Peyer's patch (tissue), 4 donors: ENCODE measurements at regions not wholly inside any gene's neighbourhood (a gene's known extent, or its start where the extent isn't known, plus 50 kb on each side); places are given as distances from the start of the nearest gene placed in this dataset.

ENCODE experiments used
- DNase-seq, 3 donors: peaks; one replicate each; pipeline ENCODE4 v3.0.0-alpha.2; 2017 to 2019
- H3K27ac ChIP-seq, 4 donors: fragments of 200-600 bp; sonication (generic); one replicate each; pipeline ENCODE4 v1.5.1; 2016 to 2019
- H3K27me3 ChIP-seq, 2 donors: fragments of 200-600 bp; sonication (generic); one replicate each; pipeline ENCODE4 v1.5.1; 2019
- H3K36me3 ChIP-seq, 3 donors: fragments of 200-600 bp; sonication (generic); one replicate each; pipeline ENCODE4 v1.5.1; 2016 to 2019
- H3K4me1 ChIP-seq, 4 donors: fragments of 200-600 bp; sonication (generic); one replicate each; pipeline ENCODE4 v1.5.1; 2016 to 2019
- H3K4me3 ChIP-seq, 4 donors: fragments of 200-600 bp; sonication (generic); 1 replicate in 3 of 4; 2 replicates in 1 of 4; pipeline ENCODE4 v1.5.1; 2016 to 2019; ENCODE audit warnings: mild to moderate bottlenecking in 1 of 4
- H3K9me3 ChIP-seq, 4 donors: fragments of 200-600 bp; sonication (generic); one replicate each; pipeline ENCODE4 v1.5.1; 2016 to 2019; ENCODE audit warnings: mild to moderate bottlenecking in 1 of 4
- CTCF ChIP-seq, 6 experiments: fragments of 450-650 bp in 4 of 6; fragments of 200-600 bp in 2 of 6; sonication (generic) in 1 of 6; IDR thresholded peaks; one replicate each; pipeline ENCODE4 v1.5.1; 2017 to 2019; ENCODE audit warnings: antibody characterized with exemption in 6 of 6, mild to moderate bottlenecking in 3 of 6, moderate library complexity in 1 of 6
- POLR2A ChIP-seq, 2 donors: fragments of 450-650 bp; IDR thresholded peaks; one replicate each; pipeline ENCODE4 v1.5.1; 2017; ENCODE audit warnings: antibody characterized with exemption in 2 of 2, mild to moderate bottlenecking in 2 of 2, moderate library complexity in 2 of 2

GRCh38 chr14:87465770-87466169 is 527.2 kb downstream of the GALC start:
- no peaks in the 10 kb centered on the region for H3K4me1 ChIP-seq
- H3K27ac ChIP-seq, result no peak overlapping the region
- TF ChIP-seq CTCF (IDR thresholded peaks at IDR 0.05) (no peak), POLR2A (IDR thresholded peaks at IDR 0.05) (no peak)
- H3K9me3 ChIP-seq, result no peaks in the 10 kb centered on the region
- no peaks in the 10 kb centered on the region for H3K27me3 ChIP-seq
- H3K36me3 ChIP-seq, result no peaks in the 10 kb centered on the region
- no peak for DNase-seq
- H3K4me3 ChIP-seq, result no peak overlapping the region

DNA sequence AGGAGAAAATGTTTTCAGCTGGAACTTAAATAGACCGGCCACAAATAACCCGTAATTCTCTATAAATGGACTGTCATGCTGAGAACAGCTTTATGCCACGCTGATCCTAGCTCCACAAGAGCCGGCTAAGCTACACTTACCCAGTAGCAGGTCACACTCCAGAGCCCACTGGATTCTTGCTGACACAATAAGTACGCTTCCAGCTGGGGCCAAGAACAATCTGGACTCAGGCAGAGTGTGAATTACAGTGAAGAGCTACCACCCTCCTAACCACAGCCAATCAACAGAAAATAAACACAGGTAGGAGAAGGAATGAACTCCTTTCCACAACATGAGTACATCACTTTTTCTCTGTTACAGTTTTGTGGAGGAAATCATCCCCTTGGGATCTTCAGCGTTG is 531.3 kb downstream of the GALC start:
- Histone ChIP-seq H3K36me3 (no peaks in the 10 kb centered on the region), H3K9me3 (no peaks in the 10 kb centered on the region), H3K27me3 (no peaks in the 10 kb centered on the region), H3K27ac (no peak overlapping the region), H3K4me3 (no peak overlapping the region), H3K4me1 (no peaks in the 10 kb centered on the region)
- no peak for DNase-seq
- TF ChIP-seq CTCF (IDR thresholded peaks at IDR 0.05), result no peak
- TF ChIP-seq POLR2A (IDR thresholded peaks at IDR 0.05), result no peak

DNA sequence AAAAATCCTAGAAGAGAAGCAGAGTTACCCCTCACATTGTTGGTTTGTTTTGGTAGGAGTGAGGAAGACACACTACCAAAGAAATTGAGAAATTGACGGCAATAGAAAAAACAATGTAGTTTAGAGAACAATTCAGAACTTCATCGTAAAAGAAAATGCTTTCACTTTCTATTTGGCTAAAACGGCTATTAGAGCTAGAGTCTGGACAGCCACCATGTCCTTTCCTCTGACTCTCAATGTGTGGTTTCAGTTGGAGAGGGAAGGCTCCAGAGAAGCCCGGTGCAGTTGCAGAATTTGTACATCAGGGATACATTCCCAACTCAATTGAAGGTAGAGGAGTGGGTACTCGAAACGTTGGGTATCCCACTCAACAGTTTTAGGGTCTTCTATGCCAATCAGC is 535.3 kb downstream of the GALC start:
- no peak overlapping the region for H3K27ac ChIP-seq
- peak overlapping the region in 1 of 4 donors; percentile 26 for H3K4me3 ChIP-seq
- H3K9me3 ChIP-seq, result no peaks in the 10 kb centered on the region
- DNase-seq, result no peak
- H3K4me1 ChIP-seq, result no peaks in the 10 kb centered on the region
- TF ChIP-seq CTCF (IDR thresholded peaks at IDR 0.05) (no peak), POLR2A (IDR thresholded peaks at IDR 0.05) (no peak)
- no peaks in the 10 kb centered on the region for H3K36me3 ChIP-seq
- no peaks in the 10 kb centered on the region for H3K27me3 ChIP-seq

- H3K27me3 ChIP-seq, result no peaks in the 10 kb centered on the region
- H3K4me1 ChIP-seq, result no peaks in the 10 kb centered on the region
- no peak overlapping the region for H3K27ac ChIP-seq
- TF ChIP-seq POLR2A (IDR thresholded peaks at IDR 0.05), result no peak
- no peak for TF ChIP-seq CTCF (IDR thresholded peaks at IDR 0.05)
- H3K9me3 ChIP-seq, result no peaks in the 10 kb centered on the region
- H3K36me3 ChIP-seq, result no peaks in the 10 kb centered on the region
- DNase-seq, result no peak
- H3K4me3 ChIP-seq, result no peak overlapping the region
Observed at GRCh38 chr14:87450193-87450592, 542.8 kb downstream of the GALC start.

GRCh38 chr14:87449016-87449415 is 544.0 kb downstream of the GALC start:
- Histone ChIP-seq H3K36me3 (no peaks in the 10 kb centered on the region), H3K4me3 (no peak overlapping the region), H3K4me1 (no peaks in the 10 kb centered on the region), H3K27ac (no peak overlapping the region), H3K9me3 (no peaks in the 10 kb centered on the region), H3K27me3 (no peaks in the 10 kb centered on the region)
- TF ChIP-seq CTCF (IDR thresholded peaks at IDR 0.05) (no peak), POLR2A (IDR thresholded peaks at IDR 0.05) (no peak)
- no peak for DNase-seq

GRCh38 chr14:87443787-87444186 is 549.2 kb downstream of the GALC start:
- H3K4me3 ChIP-seq, result no peak overlapping the region

More at GRCh38 chr14:87443787-87444186, 549.2 kb downstream of the GALC start:
- no peaks in the 10 kb centered on the region for H3K4me1 ChIP-seq
- no peaks in the 10 kb centered on the region for H3K36me3 ChIP-seq
- H3K27ac ChIP-seq, result no peak overlapping the region
- H3K27me3 ChIP-seq, result no peaks in the 10 kb centered on the region
- no peak for DNase-seq
- H3K9me3 ChIP-seq, result no peaks in the 10 kb centered on the region
- no peak for TF ChIP-seq POLR2A (IDR thresholded peaks at IDR 0.05)
- TF ChIP-seq CTCF (IDR thresholded peaks at IDR 0.05), result no peak
